Activated CD4-positive, alpha-beta T cell treated with anti-CD3 and anti-CD28 coated beads, Interleukin-2, amount 50 U/mL, for 24 hours (primary cell): ENCODE measurements at regions not wholly inside any gene's neighbourhood (a gene's known extent, or its start where the extent isn't known, plus 50 kb on each side); places are given as distances from the start of the nearest gene placed in this dataset.
"Not testable (repeated sequence)": the region's sequence is repeated elsewhere in the genome, so short reads cannot be mapped to it uniquely, and the experiment has no call there.

ENCODE experiments used
- DNase-seq, 2 donors: peaks; one replicate each; pipeline ENCODE4 v3.0.0-alpha.2; 2020; ENCODE audit warnings: low read depth in 1 of 2, low spot score in 1 of 2

- DNase-seq, result no peak
Measured at GRCh38 chr2:121064186-121064585, 220.8 kb downstream of the TFCP2L1 start.

GRCh38 chr2:121065239-121065638 lies 219.8 kb downstream of the TFCP2L1 start:
- DNase-seq, result no peak

GRCh38 chr2:121066526-121066925 lies 218.5 kb downstream of the TFCP2L1 start:
- DNase-seq, result no peak

DNA sequence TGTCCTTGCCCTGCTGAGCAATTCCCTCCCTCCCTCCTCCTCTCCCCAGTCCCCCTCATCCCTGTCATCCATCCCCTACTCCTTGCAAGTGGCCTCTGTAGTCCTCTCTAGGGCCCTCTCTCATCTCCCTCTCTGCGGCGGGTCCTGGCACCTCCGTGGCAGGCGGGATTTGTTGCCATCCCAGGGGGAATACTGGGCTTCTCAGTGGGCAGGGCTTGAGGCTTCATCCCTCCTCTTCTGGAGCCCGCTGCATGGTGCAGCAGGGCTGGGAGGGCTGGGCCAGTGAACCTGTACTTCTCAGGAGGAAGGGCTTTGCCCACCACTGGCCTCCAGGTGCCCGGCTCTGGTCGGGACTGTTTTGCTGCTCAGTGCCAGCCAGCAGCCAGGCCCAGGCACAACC lies 216.2 kb downstream of the TFCP2L1 start:
- DNase-seq, result no peak

DNA sequence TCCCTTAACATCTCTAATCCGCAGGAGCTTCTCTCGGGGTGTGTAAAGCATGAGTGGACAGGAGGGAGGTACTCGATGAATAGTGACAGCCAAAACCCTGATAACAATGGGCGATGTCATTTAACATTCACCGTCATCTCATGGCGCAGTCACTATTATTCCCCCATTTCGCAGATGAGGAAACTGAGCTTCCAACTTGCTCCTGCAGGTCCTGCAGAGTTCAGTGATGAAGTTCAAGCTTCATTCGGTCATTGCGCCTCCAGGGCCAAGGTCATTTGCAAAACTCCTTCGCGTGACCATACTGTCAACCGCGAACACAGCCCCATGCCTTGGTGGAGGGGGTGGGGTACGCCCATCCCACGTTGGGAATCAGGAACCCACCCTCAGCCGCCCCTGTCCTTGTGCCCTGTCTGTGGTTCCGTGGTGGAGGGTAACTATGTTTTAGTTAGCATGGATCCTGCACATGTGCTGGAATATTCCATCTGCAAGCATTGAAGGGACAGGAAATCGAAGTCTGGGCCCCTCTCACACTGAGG lies 215.5 kb downstream of the TFCP2L1 start:
- DNase-seq, result no peak

- not testable (repeated sequence) for DNase-seq
Measured at GRCh38 chr2:121070061-121070460, 214.9 kb downstream of the TFCP2L1 start.

DNA sequence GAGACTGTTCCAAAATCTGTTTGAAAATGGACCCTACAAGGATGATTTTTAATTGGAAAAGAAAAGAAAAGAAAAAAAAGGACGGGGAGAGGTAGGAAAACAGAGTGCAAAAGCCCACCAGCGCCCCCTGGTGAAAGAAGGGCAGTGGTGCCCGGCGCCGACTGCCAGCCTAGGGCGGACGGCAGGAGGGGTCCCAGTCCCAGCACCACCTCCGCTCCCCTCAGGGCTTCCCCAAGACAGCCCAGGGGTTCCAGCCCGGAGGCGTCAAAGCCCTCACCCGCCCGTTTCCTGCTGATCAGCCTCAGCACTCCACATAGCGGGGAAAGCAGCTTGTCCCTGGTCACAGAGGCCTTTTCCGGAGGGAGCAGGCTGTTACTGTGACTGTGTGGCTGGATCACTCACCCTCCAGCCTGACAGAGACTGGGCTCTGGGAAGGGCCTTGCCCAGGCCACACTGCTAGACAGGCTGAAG lies 213.9 kb downstream of the TFCP2L1 start:
- DNase-seq, result no peak

GRCh38 chr2:121072784-121073183 lies 212.2 kb downstream of the TFCP2L1 start:
- DNase-seq, result no peak

DNA sequence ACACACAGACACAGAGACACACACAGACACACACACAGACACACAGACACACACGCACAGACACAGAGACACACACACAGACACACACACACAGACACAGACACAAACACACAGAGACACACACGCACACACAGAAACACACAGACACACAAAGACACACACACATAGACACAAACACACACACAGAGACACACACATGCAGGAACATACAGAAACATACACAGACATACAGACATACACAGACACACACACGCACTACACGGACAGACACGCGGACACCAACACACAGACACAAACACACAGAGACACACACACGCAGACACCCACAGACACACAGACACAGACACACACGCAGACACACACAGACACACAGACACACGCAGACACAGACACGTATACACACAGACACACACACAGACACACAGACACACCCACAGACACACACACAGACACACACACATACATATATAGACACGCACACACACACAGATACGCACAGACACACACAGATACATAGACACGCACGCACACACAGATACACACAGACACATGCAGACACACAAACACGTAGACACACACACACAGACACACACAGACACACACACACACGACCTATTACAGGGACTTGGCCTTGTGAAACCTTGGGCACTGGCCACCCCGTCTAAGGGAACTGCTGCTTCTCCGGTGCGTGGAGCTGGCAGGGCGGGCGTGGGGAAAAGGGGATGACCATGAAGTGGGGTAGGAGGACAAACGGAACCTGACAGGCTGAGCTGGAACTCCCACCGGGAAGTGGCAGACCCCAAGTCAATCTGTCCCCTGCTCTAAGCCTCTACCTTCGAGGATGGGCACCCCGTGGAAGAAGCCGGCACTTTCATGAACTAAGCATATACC lies 211.4 kb downstream of the TFCP2L1 start:
- DNase-seq, result no peak

DNA sequence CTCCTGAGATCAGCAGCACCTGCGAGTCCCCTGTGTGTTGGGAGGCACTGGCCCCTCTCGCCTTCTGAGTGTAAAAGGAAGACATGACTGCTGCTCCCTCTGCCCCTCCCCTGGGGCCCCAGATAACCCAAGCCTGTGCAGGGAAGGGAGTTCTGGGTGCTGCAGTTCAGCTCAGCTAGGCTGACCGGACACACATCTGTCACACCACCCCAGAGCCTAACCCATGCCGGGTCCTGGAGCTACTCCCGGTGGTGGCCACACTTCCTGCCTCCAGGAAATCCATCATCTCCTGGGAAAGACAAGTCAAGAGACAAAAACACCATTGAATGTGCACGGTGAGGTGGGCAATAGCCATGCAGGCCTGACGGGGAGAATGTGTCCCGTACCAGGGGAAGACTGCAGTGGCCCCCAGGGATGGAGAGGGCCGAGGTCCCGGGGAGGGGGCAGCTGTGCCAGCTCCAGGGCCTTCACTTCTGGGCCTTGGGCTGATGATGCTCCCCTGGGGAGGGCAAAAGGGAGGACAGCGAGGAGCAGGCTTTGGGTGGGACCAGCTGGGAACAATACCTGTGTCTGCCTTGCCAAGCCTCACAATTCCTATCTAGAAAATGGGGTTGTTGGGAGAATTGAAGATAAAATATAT lies 210.6 kb downstream of the TFCP2L1 start:
- no peak for DNase-seq

DNA sequence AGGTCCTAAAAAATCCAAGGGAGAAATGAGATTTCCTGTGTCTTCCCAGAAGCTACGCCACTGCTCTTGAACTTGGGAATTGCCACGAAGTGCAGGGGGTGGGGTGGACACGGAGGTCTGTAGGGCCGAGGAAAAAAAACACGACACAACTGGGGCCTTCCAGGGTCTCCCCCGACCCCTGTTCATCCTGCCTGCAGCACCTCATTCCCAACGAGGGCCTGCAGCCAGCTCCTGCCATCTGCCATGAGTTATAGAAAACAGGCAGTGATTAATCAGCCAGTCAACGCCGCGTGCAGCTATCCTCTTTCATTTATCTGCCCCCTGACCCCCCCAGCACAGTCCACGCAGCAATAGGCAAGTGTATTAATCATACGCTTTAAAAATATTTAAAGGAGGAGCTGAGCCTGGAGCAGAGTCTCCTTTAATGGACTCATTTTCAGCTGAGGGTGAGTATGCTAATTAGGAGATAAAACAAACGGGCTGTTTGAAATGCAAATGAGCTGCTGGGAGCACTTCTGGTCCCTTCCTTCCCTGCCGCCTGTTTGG lies 209.9 kb downstream of the TFCP2L1 start:
- DNase-seq, result no peak

DNA sequence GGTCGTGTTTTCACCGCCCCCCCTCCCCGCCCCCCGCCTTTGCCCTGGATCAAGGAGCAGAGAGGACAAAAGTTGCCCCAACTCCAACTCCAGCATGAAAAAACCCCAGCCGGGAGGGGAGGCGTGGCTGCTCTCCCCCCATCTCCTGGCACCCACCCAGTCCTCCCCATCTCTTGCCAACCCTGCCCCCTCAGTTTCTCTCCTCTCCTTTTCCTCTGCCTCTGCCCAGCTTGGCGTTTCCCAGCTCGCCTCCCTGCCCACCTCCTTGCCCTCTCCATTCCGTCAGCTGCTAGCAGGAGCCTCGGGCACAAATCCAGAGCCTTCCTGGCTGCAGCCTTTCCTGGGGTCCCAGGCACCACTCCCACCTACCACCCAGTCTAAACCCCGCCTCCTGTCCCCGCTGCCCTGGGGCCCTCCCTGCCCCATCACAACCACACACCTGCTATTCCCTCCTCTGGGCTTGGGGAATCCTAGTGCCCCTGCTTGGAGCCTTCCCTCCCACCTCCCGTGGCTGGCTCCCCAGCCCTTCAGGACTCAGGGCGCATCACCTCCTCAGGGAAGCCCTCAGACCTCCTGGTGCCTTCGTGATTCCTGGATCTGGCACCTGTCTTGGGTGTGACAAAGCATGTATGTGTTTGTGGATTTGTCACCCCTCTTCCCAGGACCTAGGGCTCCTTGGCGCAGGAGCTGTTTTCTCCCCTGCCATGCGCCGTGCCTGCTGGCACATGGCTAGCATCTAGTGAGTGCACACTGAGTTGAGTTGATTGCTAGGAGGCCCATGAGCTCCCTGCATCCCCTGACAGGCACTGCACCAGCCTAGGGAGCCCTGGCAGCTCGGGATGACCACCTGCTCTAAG lies 209.1 kb downstream of the TFCP2L1 start:
- no peak for DNase-seq

DNA sequence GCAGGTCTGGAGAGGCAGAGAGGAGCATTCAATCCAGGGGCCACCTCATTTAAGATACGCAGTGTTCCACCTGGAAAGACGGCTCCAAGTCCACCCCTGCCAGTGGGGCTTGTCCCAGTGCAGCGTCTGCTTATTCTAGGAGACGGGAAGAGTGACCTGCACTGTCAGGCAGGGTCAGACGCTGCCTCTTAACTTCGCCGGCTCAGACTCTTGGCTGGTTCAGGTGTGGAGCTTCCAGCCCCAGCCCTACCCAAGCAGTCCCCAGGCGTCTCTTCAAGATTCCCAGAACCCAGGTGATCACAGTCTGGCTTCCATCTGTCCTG lies 208.5 kb downstream of the TFCP2L1 start:
- no peak for DNase-seq

DNA sequence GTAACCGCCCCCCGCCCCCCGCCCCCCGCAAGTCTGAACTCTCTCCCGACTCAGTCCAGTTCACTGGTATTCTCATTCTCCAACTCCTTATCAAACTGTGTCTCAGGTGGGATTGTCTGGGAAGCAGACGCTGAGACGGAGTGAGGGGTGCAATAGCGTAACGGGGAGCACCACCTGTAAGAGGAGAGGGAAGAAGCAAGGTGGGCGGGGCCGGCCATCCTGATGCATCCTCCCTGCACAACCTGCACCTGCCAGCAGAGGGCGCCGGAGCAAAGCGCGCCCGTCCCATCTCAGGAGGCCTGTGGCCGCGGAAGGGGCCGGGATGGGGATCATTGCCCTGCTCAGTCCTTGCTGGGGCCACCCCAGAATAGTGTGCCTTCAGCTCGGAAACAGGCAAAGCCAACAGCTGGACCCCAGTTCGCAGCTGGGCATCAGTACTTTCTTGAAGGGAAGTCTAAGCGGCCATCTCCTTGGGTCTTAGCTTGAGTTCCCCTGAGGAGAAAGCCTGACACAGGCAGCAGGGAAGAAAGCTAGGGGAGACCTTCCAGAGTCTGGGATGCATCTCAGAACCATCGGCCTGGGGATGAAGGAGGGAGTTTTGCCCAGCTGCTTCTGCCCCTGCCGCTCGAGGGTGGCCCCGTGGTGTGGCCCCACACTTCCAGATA lies 208.0 kb downstream of the TFCP2L1 start:
- DNase-seq, result peak; percentile 36 to 38

DNA sequence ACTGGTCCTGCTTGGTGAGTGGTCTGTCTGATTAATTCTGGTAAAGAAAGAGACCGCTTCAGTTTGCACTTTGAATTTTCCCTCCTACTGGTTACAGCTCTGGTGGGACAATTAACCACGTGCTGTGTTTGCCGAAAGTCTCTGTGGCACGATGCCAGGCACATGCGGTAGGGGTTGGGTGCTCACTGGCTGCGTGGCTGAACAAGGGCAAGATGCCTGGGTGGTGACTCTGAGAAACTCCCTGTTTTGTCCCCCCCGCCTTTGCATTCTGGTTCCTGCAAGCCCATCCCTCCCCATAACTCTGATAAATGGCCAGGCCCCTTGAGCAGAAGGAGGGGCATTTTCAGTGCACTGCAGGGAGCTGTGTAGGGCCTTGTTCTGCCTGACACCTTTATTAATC lies 206.1 kb downstream of the TFCP2L1 start:
- DNase-seq, result no peak

DNA sequence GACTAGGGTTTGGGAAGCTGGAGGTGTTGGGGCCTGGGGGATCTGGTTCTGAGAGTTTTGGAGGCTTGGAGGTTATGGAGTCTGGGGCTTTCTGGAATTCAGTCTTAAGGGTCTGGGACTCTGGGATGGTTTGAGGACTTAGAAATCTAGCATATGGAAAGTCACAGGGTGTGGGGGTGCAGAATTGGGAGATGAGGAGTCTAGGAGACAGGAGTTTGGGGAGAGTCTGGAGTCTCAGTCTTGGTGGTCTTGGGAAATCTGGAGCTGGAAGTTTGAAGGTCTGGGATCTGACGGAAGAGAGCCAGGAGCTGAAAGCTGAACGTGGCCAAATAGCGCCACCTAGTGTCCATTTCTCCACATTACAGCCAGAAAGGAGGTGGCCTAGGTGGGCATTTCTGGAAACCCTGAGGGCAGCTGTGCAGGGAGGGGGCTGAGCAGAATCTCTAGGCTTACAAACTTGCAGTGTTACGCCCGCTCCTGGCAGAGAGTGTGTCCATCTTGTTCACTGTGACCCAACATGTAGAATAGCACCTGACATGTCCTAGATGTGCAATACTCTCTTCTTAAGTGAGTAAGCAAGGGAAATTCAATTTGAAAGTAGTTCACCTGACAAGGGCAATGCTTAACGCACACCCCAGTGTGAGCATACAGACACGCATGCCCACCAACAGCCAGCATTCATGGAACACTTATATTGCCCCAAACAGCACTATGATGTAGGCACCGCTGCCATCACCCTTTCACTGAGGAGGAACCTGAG lies 204.8 kb downstream of the TFCP2L1 start:
- DNase-seq, result peak in 1 of 2 donors; percentile 7

DNA sequence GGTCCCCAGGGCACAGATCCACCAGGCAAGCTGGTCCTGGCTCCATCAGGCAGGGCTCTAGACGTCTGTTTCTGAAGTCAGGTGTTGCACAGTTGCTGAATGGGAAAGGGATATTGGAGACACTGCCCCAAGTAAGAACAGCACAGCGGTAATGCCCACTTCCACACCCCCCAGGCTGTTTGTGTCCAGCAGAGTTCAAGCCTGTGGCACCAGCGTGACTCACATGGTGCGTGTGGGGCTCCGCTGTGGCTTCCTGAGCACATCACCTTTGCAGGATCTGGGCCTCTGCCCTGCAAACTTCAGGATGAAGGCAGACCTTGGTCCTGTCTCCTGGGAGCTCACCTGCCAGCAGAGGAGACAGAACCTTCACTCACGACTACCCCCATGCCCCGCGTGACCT lies 203.3 kb downstream of the TFCP2L1 start:
- no peak for DNase-seq

DNA sequence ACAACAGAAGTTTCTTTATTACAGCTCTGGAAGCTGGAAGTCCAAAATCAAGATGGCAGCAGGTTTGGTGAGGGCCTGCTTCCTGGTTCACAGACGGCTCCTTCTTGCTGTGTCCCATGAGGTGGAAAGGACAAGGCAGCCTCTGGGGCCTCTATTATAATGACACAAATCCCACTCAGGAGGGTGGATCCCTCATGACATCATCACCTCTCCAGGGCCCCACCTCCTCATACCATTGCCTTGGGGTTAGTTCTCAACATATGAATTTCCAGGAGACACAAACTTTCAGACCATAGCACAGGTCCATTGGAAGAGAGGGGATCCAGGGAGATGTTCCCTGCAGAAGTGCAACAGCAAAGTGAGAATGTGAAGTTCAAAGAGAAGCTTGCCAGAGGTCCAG lies 202.8 kb downstream of the TFCP2L1 start:
- DNase-seq, result no peak

GRCh38 chr2:121084130-121084680 lies 200.8 kb downstream of the TFCP2L1 start:
- no peak for DNase-seq

- no peak for DNase-seq
Measured at GRCh38 chr2:121085801-121086200, 199.2 kb downstream of the TFCP2L1 start.
